Brain pericyte (primary cell): ENCODE measurements at regions not wholly inside any gene's neighbourhood (a gene's known extent, or its start where the extent isn't known, plus 50 kb on each side); places are given as distances from the start of the nearest gene placed in this dataset.
"Not testable (repeated sequence)": the region's sequence is repeated elsewhere in the genome, so short reads cannot be mapped to it uniquely, and the experiment has no call there.

ENCODE experiments used
- DNase-seq: peaks from one replicate; pipeline ENCODE4 v3.0.0-alpha.2; 2012; ENCODE audit warnings: low read depth, low spot score

- DNase-seq = not testable (repeated sequence)
Observed at GRCh38 chr6:51224580-51225240, 406.0 kb downstream of the TFAP2B start.

- DNase-seq = no peak
Observed at GRCh38 chr6:51241376-51241775, 422.7 kb downstream of the TFAP2B start.

- no peak for DNase-seq
Observed at GRCh38 chr6:51249798-51250197, 431.1 kb downstream of the TFAP2B start.

GRCh38 chr6:51250317-51250716 lies 431.6 kb downstream of the TFAP2B start:
- no peak for DNase-seq

GRCh38 chr6:51257938-51258337 lies 439.3 kb downstream of the TFAP2B start:
- no peak for DNase-seq

- no peak for DNase-seq
Observed at GRCh38 chr6:51260003-51260402, 441.3 kb downstream of the TFAP2B start.

- no peak for DNase-seq
Observed at GRCh38 chr6:51261691-51262090, 443.0 kb downstream of the TFAP2B start.

- DNase-seq = no peak
Observed at GRCh38 chr6:51265426-51265825, 446.8 kb downstream of the TFAP2B start.

GRCh38 chr6:51266604-51267003 lies 447.9 kb downstream of the TFAP2B start:
- DNase-seq = no peak

GRCh38 chr6:51268666-51269065 lies 450.0 kb downstream of the TFAP2B start:
- DNase-seq = no peak

- DNase-seq = no peak
Observed at GRCh38 chr6:51269876-51270275, 451.2 kb downstream of the TFAP2B start.

- no peak for DNase-seq
Observed at GRCh38 chr6:51271615-51272014, 452.9 kb downstream of the TFAP2B start.

GRCh38 chr6:51273228-51273961 lies 454.7 kb downstream of the TFAP2B start:
- no peak for DNase-seq

GRCh38 chr6:51277474-51277873 lies 458.8 kb downstream of the TFAP2B start:
- no peak for DNase-seq

GRCh38 chr6:51282026-51282425 lies 463.4 kb downstream of the TFAP2B start:
- DNase-seq = no peak

GRCh38 chr6:51283723-51284355 lies 465.2 kb downstream of the TFAP2B start:
- DNase-seq = no peak

- no peak for DNase-seq
Observed at GRCh38 chr6:51285876-51286275, 467.2 kb downstream of the TFAP2B start.

- no peak for DNase-seq
Observed at GRCh38 chr6:51289041-51289440, 470.4 kb downstream of the TFAP2B start.

- no peak for DNase-seq
Observed at GRCh38 chr6:51292659-51293058, 474.0 kb downstream of the TFAP2B start.

GRCh38 chr6:51299621-51300380 lies 481.1 kb downstream of the TFAP2B start:
- DNase-seq = no peak

- DNase-seq = no peak
Observed at GRCh38 chr6:51300510-51300909, 481.8 kb downstream of the TFAP2B start.

- DNase-seq = no peak
Observed at GRCh38 chr6:51301962-51302361, 483.3 kb downstream of the TFAP2B start.
